Karpas-422 (cell line): ENCODE measurements at regions not wholly inside any gene's neighbourhood (a gene's known extent, or its start where the extent isn't known, plus 50 kb on each side); places are given as distances from the start of the nearest gene placed in this dataset.

Experiments
- DNase-seq: peaks from one replicate; pipeline ENCODE4 v3.0.0-alpha.2; 2015
- H2AFZ ChIP-seq: fragments of 200-600 bp; sonication (generic); 2 replicates; pipeline ENCODE4 v1.6.1; 2014; ENCODE audit warnings: antibody characterized with exemption, low read length, mixed read lengths
- H3K27ac ChIP-seq: fragments of 200-600 bp; sonication (generic); 2 replicates; pipeline ENCODE4 v1.5.1; 2014; ENCODE audit warnings: mild to moderate bottlenecking, low read length, moderate library complexity
- H3K27me3 ChIP-seq: fragments of 200-600 bp; sonication (generic); 2 replicates; pipeline ENCODE4 v1.6.1; 2014; ENCODE audit warnings: low read length, mixed read lengths
- H3K36me3 ChIP-seq: fragments of 200-600 bp; sonication (generic); 2 replicates; pipeline ENCODE4 v1.6.1; 2014; ENCODE audit warnings: low read length, mixed read lengths; ENCODE audit not compliant: insufficient read depth
- H3K4me1 ChIP-seq: fragments of 200-600 bp; sonication (generic); 2 replicates; pipeline ENCODE4 v1.6.1; 2014; ENCODE audit warnings: mild to moderate bottlenecking, low read length, mixed read lengths
- H3K4me2 ChIP-seq: fragments of 200-600 bp; sonication (generic); 2 replicates; pipeline ENCODE4 v1.6.1; 2014; ENCODE audit warnings: low read length, low read depth, mild to moderate bottlenecking; ENCODE audit not compliant: poor library complexity, severe bottlenecking
- H3K4me3 ChIP-seq: fragments of 200-600 bp; sonication (generic); 2 replicates; pipeline ENCODE4 v1.5.1; 2014; ENCODE audit warnings: mild to moderate bottlenecking, antibody characterized with exemption, low read length, mixed read lengths
- H3K79me2 ChIP-seq: fragments of 200-600 bp; sonication (generic); 2 replicates; pipeline ENCODE4 v1.6.1; 2014; ENCODE audit warnings: mild to moderate bottlenecking, low read length, mixed read lengths
- H3K9ac ChIP-seq: fragments of 200-600 bp; sonication (generic); 2 replicates; pipeline ENCODE4 v1.6.0; 2014; ENCODE audit warnings: low read length
- H3K9me2 ChIP-seq: fragments of 200-600 bp; sonication (generic), shearing (Covaris generic); replicated peaks from 2 replicates; pipeline ENCODE4 v1.6.0; 2014; ENCODE audit warnings: mild to moderate bottlenecking, low read length, moderate library complexity; ENCODE audit not compliant: insufficient read depth
- H3K9me3 ChIP-seq: fragments of 300-700, 200-600 bp; sonication (generic); 2 replicates; pipeline ENCODE4 v1.6.1; 2014; ENCODE audit warnings: low read length, mixed read lengths
- H4K20me1 ChIP-seq: fragments of 200-600 bp; sonication (generic); 2 replicates; pipeline ENCODE4 v1.6.1; 2014; ENCODE audit warnings: mild to moderate bottlenecking, antibody characterized with exemption, low read length, low read depth; ENCODE audit not compliant: insufficient read depth

DNA sequence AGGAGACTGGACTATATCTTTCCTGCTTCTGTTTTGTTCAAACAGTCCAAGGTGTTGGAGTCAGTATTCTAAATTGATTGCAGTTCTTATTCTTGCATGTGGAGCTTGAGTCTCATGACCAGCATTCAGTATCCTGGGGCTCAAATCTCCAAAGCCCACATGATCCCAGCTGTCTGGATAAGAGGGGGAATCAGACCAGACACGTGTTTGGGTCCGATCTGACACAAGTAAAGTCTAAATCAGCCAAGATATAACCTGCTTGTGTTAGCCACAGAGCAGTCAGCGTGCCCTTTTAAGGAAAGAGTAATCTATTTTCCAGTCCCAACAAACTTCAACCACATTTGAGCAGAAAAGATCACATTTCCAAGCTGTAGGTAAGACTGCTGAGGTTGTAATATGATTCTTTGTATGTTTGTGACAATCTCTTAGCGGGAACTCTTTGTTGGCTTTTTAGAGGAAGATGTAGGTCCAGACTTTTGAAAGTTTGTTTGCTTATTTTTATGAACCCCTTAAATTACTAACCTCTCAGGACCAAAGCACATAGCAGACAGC, 334.6 kb downstream of the SLC4A3 start:
- H3K9me2 ChIP-seq: no peaks in the 10 kb centered on the region
- H3K4me1 ChIP-seq: no peaks in the 10 kb centered on the region
- H3K9me3 ChIP-seq: no peaks in the 10 kb centered on the region
- H3K27ac ChIP-seq: no peak overlapping the region
- H3K27me3 ChIP-seq: no peaks in the 10 kb centered on the region
- H2AFZ ChIP-seq: no peak overlapping the region
- no peaks in the 10 kb centered on the region for H3K36me3 ChIP-seq
- H3K9ac ChIP-seq: no peak overlapping the region
- no peak overlapping the region for H3K4me2 ChIP-seq
- H4K20me1 ChIP-seq: no peaks in the 10 kb centered on the region
- no peaks in the 10 kb centered on the region for H3K79me2 ChIP-seq
- no peak for DNase-seq
- H3K4me3 ChIP-seq: no peak overlapping the region

DNA sequence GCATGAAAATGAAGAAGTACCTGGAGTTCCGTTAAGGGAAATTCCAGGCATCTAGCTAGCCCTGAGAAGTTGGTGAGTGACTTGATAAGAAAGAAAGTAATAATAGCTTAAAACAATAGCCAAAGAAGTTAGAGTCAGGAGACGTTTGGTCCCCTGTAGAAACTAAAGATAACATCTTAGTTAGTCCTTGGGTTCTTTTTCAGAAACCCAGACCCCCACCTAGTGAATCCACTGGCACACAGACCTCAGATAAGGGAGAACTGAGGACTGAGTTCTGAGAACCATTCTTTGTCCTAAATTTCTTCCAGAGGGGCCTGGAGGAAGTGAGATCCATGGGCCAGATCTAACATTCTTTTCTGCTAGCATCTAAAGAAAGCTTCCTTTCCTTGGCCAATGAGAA, 335.4 kb downstream of the SLC4A3 start:
- no peaks in the 10 kb centered on the region for H3K27me3 ChIP-seq
- no peaks in the 10 kb centered on the region for H3K9me2 ChIP-seq
- H3K4me3 ChIP-seq: no peak overlapping the region
- no peaks in the 10 kb centered on the region for H3K79me2 ChIP-seq
- no peaks in the 10 kb centered on the region for H4K20me1 ChIP-seq
- no peaks in the 10 kb centered on the region for H3K36me3 ChIP-seq
- no peak overlapping the region for H3K9ac ChIP-seq
- H3K9me3 ChIP-seq: no peaks in the 10 kb centered on the region
- H3K27ac ChIP-seq: no peak overlapping the region
- no peak for DNase-seq
- no peak overlapping the region for H3K4me2 ChIP-seq
- H2AFZ ChIP-seq: no peak overlapping the region
- no peaks in the 10 kb centered on the region for H3K4me1 ChIP-seq

DNA sequence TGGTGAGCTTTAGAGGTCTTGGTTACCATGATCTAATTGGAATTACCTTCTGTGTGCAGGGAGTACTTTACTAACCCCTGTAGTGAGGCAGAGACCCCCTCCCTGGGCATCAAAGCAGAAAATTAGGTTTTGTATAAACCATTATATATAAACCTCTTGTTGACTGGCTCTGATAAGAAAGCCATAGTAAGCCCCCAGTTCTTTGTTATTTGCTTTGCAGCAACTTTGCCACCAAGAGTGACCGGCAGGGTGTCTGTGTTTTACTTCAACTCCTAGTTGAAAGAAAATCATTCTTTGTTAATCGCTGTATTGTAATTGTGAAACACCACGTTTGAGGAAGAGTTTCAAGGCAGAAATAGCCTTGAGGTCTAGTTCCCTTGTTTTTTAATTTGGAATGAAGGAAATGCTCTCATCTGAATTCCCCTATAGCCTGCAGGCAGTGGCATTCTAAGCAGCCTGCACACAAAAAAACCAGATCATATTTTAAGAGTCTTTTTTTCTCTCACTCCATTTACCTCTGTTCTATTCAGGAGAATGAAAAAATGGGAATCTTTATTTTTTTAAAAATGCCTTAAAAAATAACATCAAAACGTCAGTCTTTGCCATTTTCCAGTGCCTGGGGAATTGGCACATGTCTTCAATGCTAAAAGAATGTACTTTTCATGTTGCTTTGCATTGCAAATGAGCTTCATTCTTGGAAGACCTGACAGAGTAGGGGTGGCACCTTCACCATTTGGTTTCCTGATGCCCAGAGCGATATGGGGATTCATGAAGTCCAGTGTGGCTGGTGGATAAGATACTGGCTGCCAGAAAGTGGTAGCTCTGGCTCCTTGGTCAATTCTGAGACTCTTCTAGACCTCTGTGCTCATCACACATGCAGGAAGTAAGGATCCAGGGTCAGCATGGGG, 338.1 kb downstream of the SLC4A3 start:
- Histone ChIP-seq H3K4me3 (no peak overlapping the region), H3K9me3 (no peaks in the 10 kb centered on the region), H3K4me2 (no peak overlapping the region), H3K4me1 (no peaks in the 10 kb centered on the region), H4K20me1 (no peaks in the 10 kb centered on the region), H3K27me3 (no peaks in the 10 kb centered on the region), H3K36me3 (no peaks in the 10 kb centered on the region), H3K9me2 (no peaks in the 10 kb centered on the region), H3K79me2 (no peaks in the 10 kb centered on the region; the same call in 1 of the 2 replicates), H3K9ac (no peak overlapping the region), H3K27ac (no peak overlapping the region), H2AFZ (no peak overlapping the region)
- DNase-seq: no peak

DNA sequence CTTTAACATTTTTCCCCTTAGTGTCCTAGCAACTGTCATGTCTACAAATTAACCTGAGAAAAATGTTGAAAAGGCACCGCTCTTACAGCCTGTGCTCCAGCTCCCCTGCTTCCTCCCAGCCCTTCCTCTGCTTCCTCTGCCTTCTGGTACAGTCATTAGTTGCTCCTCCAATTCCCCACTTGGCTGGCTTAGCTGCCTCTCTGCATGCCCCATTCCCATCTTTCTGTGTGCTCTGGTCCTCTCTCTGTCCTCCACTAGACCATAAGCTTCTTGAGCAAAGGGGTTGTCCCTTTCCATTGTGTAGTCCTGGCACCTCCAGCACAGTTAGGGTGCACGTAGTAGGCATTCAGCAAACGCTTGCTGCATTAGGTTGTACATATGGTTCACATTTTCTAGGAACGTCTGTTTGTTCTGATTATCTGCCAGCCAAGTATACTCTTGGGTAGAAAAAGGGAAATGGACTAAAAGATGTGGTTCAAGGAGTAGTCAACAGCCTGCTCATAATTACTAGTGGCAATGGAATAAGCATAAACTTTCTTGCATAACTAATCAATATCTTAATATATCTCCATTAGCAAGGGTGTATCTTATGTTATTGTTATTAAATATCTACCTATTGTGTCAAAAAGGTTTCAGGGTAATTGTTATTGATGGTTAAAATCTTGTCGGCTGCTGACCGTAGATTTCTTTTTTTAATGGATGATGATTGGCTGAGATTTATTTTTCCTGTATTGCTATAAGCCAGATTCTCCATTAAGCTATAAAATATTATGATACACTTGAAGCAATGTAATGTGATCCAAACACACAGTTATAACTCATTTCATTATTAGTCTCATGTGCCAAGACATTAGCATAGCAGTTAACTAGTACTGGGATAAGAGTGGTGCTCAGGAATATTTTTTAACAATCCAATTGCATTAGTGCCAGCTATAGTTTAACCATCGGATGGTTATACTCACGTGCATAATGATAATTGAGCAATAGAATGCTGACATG, 340.1 kb downstream of the SLC4A3 start:
- no peaks in the 10 kb centered on the region for H3K9me3 ChIP-seq
- H4K20me1 ChIP-seq: no peaks in the 10 kb centered on the region
- H3K36me3 ChIP-seq: no peaks in the 10 kb centered on the region
- no peak overlapping the region for H2AFZ ChIP-seq
- no peak overlapping the region for H3K4me2 ChIP-seq
- no peak overlapping the region for H3K4me3 ChIP-seq
- DNase-seq: no peak
- H3K4me1 ChIP-seq: no peaks in the 10 kb centered on the region
- no peaks in the 10 kb centered on the region for H3K27me3 ChIP-seq
- H3K9me2 ChIP-seq: no peaks in the 10 kb centered on the region
- no peaks in the 10 kb centered on the region; the same call in 1 of the 2 replicates for H3K79me2 ChIP-seq
- H3K27ac ChIP-seq: no peak overlapping the region
- H3K9ac ChIP-seq: no peak overlapping the region

DNA sequence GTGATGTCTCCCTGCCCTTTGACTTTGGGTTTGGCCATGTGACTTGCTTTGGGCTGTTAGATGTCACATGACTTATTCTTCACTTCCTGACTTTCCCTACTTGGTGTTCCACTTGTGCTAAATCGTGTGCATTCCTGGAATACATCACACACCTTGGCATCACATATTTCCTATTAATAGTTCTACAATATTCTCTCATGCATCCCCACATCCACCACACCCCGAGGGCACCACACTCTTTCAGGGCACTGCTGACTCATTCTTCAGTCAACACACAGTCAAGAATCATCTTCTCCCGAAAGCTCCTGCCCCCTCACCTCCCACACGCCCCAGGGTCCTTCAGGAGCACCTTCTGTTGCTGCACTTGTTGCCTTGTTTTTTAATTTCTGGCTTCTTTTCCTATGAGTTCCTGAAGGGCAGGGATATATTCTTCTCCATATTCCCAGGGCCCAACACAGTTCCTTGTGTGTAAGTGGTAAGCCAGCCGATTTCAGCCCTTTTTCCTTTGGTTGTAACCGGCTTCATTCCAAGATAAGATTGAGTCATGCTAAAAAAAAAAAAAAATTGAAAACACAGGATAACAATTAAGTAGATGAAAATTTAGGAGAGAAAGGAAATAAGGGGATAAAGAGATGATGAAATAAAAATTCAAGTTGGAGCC, 341.4 kb downstream of the SLC4A3 start:
- no peaks in the 10 kb centered on the region for H3K9me3 ChIP-seq
- no peak overlapping the region for H3K27ac ChIP-seq
- H3K4me1 ChIP-seq: no peaks in the 10 kb centered on the region
- H3K4me3 ChIP-seq: no peak overlapping the region
- no peaks in the 10 kb centered on the region for H4K20me1 ChIP-seq
- no peak overlapping the region for H3K9ac ChIP-seq
- no peaks in the 10 kb centered on the region for H3K36me3 ChIP-seq
- DNase-seq: no peak
- no peaks in the 10 kb centered on the region for H3K9me2 ChIP-seq
- H3K4me2 ChIP-seq: no peak overlapping the region
- no peaks in the 10 kb centered on the region for H3K27me3 ChIP-seq
- no peaks in the 10 kb centered on the region; the same call in 1 of the 2 replicates for H3K79me2 ChIP-seq
- no peak overlapping the region for H2AFZ ChIP-seq

DNA sequence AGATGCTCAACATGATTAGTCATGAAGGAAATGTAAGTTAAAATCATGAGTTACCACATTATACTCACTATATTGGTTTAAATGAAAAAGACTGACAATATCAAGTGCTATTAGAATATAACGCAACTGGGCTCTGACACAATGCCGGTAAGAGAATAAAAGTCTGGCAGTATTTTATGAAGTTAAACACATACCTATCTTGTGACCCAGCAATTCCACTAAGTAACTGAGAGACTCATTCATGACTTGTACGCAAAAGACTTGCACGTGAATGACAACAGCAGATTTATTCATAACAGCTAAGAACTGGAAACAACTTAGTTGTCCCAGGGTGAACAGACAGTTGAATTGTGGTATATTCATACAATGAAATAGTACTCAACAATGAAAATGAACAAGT, 342.1 kb downstream of the SLC4A3 start:
- H3K27ac ChIP-seq: no peak overlapping the region
- no peaks in the 10 kb centered on the region for H4K20me1 ChIP-seq
- no peaks in the 10 kb centered on the region; the same call in 1 of the 2 replicates for H3K79me2 ChIP-seq
- H3K27me3 ChIP-seq: no peaks in the 10 kb centered on the region
- H3K36me3 ChIP-seq: no peaks in the 10 kb centered on the region
- H3K4me2 ChIP-seq: no peak overlapping the region
- H3K9me2 ChIP-seq: no peaks in the 10 kb centered on the region
- no peak overlapping the region for H3K9ac ChIP-seq
- no peaks in the 10 kb centered on the region for H3K4me1 ChIP-seq
- no peak for DNase-seq
- no peaks in the 10 kb centered on the region for H3K9me3 ChIP-seq
- no peak overlapping the region for H2AFZ ChIP-seq
- no peak overlapping the region for H3K4me3 ChIP-seq

DNA sequence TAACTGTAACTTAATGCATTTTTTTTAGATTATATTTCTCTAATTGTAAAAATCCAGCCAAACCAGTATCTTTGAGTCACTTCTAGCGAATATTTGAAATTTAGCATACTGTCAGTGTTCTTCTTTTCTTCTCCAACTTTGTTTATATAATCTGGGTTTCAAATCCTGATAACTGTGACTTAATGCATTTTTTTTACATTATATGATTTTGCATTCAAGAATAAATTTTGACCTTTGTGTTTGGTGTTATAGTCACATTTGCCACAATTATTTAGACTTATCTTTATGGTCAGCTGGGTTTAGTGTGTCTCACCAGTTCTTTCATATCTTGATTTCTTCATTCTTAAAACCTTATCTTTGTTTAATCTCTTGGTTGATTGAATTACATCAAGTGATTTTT, 345.7 kb downstream of the SLC4A3 start:
- DNase-seq: no peak
- Histone ChIP-seq H4K20me1 (no peaks in the 10 kb centered on the region), H3K9me3 (no peaks in the 10 kb centered on the region), H3K79me2 (no peaks in the 10 kb centered on the region; the same call in 1 of the 2 replicates), H3K9me2 (no peaks in the 10 kb centered on the region), H3K36me3 (no peaks in the 10 kb centered on the region), H3K27ac (no peak overlapping the region), H3K4me3 (no peak overlapping the region), H3K4me1 (no peaks in the 10 kb centered on the region), H3K9ac (no peak overlapping the region), H3K4me2 (no peak overlapping the region), H3K27me3 (no peaks in the 10 kb centered on the region), H2AFZ (no peak overlapping the region)
